ENCODE measurements at regions not wholly inside any gene's neighbourhood (a gene's known extent, or its start where the extent isn't known, plus 50 kb on each side); places are given as distances from the start of the nearest gene placed in this dataset.

GRCh38 chr3:29144807-29145206 is 136.1 kb upstream of the RBMS3 start:
- TF ChIP-seq CTCF (IDR thresholded peaks at IDR 0.05): peak in 2 of 3 experiments; percentile 21 to 32
- no peak for TF ChIP-seq EP300 (IDR thresholded peaks at IDR 0.05)
- 28% methylated on average over 4 of the region's 4 CpGs for WGBS
- H3K27ac ChIP-seq (replicated peaks in 1 of 4): no peak overlapping the region
- no peaks in the 10 kb centered on the region for H3K27me3 ChIP-seq
- no peak for DNase-seq (ENCODE audit: extremely low spot score)
- peaks cover 5 to 31% (median 28%) of the 10 kb centered on the region in 4 donors for H3K4me1 ChIP-seq
- no peaks in the 10 kb centered on the region for H3K36me3 ChIP-seq
- H3K4me3 ChIP-seq: no peak overlapping the region
- no peaks in the 10 kb centered on the region for H3K9me3 ChIP-seq
- intact Hi-C loops (cut with DNase I): loop anchor here (10.0 kb wide), 1 partner anchor 130 kb away; no protein-coding TSS in a partner anchor

- 100% methylated on average over 1 of the region's 1 CpG for WGBS
- Histone ChIP-seq H3K4me3 (no peak overlapping the region), H3K9me3 (no peaks in the 10 kb centered on the region), H3K27me3 (no peaks in the 10 kb centered on the region), H3K27ac (replicated peaks in 1 of 4) (no peak overlapping the region), H3K4me1 (peaks cover 5 to 30% (median 25%) of the 10 kb centered on the region in 4 donors), H3K36me3 (no peaks in the 10 kb centered on the region)
- TF ChIP-seq POLR2AphosphoS5 (IDR thresholded peaks at IDR 0.05): no peak
- TF ChIP-seq POLR2A (IDR thresholded peaks at IDR 0.05; ENCODE audit: low read depth): no peak
- no peak for TF ChIP-seq EP300 (IDR thresholded peaks at IDR 0.05)
- no peak for TF ChIP-seq CTCF (IDR thresholded peaks at IDR 0.05)
- no peak for DNase-seq (ENCODE audit: extremely low spot score)
- intact Hi-C loops (cut with DNase I): loop anchor here (10.0 kb wide), 1 partner anchor 129 kb away; no protein-coding TSS in a partner anchor
Observed at GRCh38 chr3:29145360-29145759, 135.5 kb upstream of the RBMS3 start.

GRCh38 chr3:29152379-29152778 is 128.5 kb upstream of the RBMS3 start:
- intact Hi-C loops (cut with DNase I): no loop called here
- H3K27me3 ChIP-seq: no peaks in the 10 kb centered on the region
- WGBS: 91% methylated on average over 2 of the region's 2 CpGs
- H3K4me1 ChIP-seq: no peaks in the 10 kb centered on the region
- no peak for DNase-seq (ENCODE audit: extremely low spot score)
- no peaks in the 10 kb centered on the region for H3K9me3 ChIP-seq
- no peak overlapping the region for H3K27ac ChIP-seq (replicated peaks in 1 of 4)
- TF ChIP-seq POLR2A (IDR thresholded peaks at IDR 0.05; ENCODE audit: low read depth) (no peak), POLR2AphosphoS5 (IDR thresholded peaks at IDR 0.05) (no peak), CTCF (IDR thresholded peaks at IDR 0.05) (no peak), EP300 (IDR thresholded peaks at IDR 0.05) (no peak)
- H3K36me3 ChIP-seq: no peaks in the 10 kb centered on the region
- H3K4me3 ChIP-seq: no peak overlapping the region

GRCh38 chr3:29153811-29154210 is 127.1 kb upstream of the RBMS3 start:
- H3K9me3 ChIP-seq: no peaks in the 10 kb centered on the region
- intact Hi-C loops (cut with DNase I): no loop called here
- H3K27ac ChIP-seq (replicated peaks in 1 of 4): no peak overlapping the region
- no peaks in the 10 kb centered on the region for H3K27me3 ChIP-seq
- H3K36me3 ChIP-seq: no peaks in the 10 kb centered on the region
- 73% methylated on average over 3 of the region's 3 CpGs for WGBS
- H3K4me1 ChIP-seq: no peaks in the 10 kb centered on the region
- no peak overlapping the region for H3K4me3 ChIP-seq
- no peak for DNase-seq (ENCODE audit: extremely low spot score)
- no peak for TF ChIP-seq CTCF (IDR thresholded peaks at IDR 0.05)
- TF ChIP-seq POLR2A (IDR thresholded peaks at IDR 0.05; ENCODE audit: low read depth): no peak
- TF ChIP-seq POLR2AphosphoS5 (IDR thresholded peaks at IDR 0.05): no peak
- TF ChIP-seq EP300 (IDR thresholded peaks at IDR 0.05): no peak

GRCh38 chr3:29156086-29156715 is 124.7 kb upstream of the RBMS3 start:
- 71% methylated on average over 5 of the region's 5 CpGs for WGBS
- DNase-seq (ENCODE audit: extremely low spot score): no peak
- Histone ChIP-seq H3K27ac (replicated peaks in 1 of 4) (no peak overlapping the region), H3K36me3 (no peaks in the 10 kb centered on the region), H3K9me3 (no peaks in the 10 kb centered on the region), H3K4me1 (no peaks in the 10 kb centered on the region), H3K4me3 (no peak overlapping the region), H3K27me3 (no peaks in the 10 kb centered on the region)
- intact Hi-C loops (cut with DNase I): no loop called here
- TF ChIP-seq EP300 (IDR thresholded peaks at IDR 0.05) (no peak), POLR2AphosphoS5 (IDR thresholded peaks at IDR 0.05) (no peak), CTCF (IDR thresholded peaks at IDR 0.05) (no peak), POLR2A (IDR thresholded peaks at IDR 0.05; ENCODE audit: low read depth) (no peak)

All from esophagus muscularis mucosa (tissue), 4 donors.